HG03342 (cell line): ENCODE measurements at regions not wholly inside any gene's neighbourhood (a gene's known extent, or its start where the extent isn't known, plus 50 kb on each side); places are given as distances from the start of the nearest gene placed in this dataset.
"Not testable (repeated sequence)": the region's sequence is repeated elsewhere in the genome, so short reads cannot be mapped to it uniquely, and the experiment has no call there.

ENCODE experiments used
- ATAC-seq: cut with Tn5 transposase; IDR thresholded peaks from one replicate; pipeline ENCODE4 v1.9.1; 2021; ENCODE audit warnings: mild to moderate bottlenecking, moderate library complexity; ENCODE audit not compliant: unreplicated experiment

- no peak for ATAC-seq
Observed at GRCh38 chr20:48411919-48412522, 415.8 kb downstream of the PREX1 start.

GRCh38 chr20:48411245-48411644 is 416.6 kb downstream of the PREX1 start:
- no peak for ATAC-seq

GRCh38 chr20:48409055-48409615 is 418.7 kb downstream of the PREX1 start:
- no peak for ATAC-seq

- ATAC-seq = no peak
Observed at GRCh38 chr20:48407710-48408109, 420.1 kb downstream of the PREX1 start.

DNA sequence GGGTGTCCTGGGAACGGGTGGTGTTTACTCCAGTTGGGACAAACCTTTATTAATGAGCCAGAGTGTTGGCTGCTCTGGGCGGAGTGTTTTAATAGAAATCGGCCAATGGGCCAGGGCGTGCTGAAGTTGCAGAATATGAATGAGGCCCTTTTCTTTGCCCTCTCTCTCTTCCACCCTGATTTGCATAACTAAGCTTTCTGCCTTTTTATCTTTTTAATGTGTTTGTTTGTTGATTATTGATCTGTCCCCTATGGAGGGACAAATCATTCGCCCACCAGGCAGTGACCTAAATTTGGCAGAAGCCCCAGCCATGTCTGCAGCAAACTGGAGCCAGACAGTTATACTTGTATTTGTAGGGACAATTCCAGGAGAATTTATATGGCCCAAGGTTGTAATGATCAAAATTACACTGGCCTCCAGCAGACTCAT is 420.9 kb downstream of the PREX1 start:
- ATAC-seq = no peak

- ATAC-seq = no peak
Observed at GRCh38 chr20:48406498-48406897, 421.3 kb downstream of the PREX1 start.

GRCh38 chr20:48405909-48406308 is 421.9 kb downstream of the PREX1 start:
- ATAC-seq = no peak

GRCh38 chr20:48404598-48404997 is 423.2 kb downstream of the PREX1 start:
- ATAC-seq = no peak

- ATAC-seq = no peak
Observed at GRCh38 chr20:48403167-48403761, 424.5 kb downstream of the PREX1 start.

- no peak for ATAC-seq
Observed at GRCh38 chr20:48401359-48401758, 426.4 kb downstream of the PREX1 start.

DNA sequence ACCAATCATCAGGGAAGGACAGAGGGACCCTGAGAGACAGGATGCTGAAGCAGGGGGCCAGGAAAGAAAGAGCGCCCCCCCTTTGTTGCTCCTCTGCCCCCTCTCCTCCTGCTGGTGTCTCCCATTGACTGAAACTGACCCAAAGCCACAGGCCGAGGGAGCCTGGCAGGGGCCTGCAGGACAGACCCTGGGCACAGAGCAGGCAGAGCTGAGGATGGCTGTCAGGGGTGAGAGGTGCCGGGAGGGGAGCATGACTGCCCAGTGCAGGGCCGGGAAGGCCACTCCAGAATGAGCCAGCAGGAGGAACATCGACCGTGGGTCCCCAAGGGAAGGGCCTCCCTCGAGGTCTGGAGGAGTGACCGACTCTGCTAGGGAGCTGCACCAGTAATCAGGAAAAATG is 427.8 kb downstream of the PREX1 start:
- ATAC-seq = no peak

- ATAC-seq = no peak
Observed at GRCh38 chr20:48398506-48399449, 429.0 kb downstream of the PREX1 start.

DNA sequence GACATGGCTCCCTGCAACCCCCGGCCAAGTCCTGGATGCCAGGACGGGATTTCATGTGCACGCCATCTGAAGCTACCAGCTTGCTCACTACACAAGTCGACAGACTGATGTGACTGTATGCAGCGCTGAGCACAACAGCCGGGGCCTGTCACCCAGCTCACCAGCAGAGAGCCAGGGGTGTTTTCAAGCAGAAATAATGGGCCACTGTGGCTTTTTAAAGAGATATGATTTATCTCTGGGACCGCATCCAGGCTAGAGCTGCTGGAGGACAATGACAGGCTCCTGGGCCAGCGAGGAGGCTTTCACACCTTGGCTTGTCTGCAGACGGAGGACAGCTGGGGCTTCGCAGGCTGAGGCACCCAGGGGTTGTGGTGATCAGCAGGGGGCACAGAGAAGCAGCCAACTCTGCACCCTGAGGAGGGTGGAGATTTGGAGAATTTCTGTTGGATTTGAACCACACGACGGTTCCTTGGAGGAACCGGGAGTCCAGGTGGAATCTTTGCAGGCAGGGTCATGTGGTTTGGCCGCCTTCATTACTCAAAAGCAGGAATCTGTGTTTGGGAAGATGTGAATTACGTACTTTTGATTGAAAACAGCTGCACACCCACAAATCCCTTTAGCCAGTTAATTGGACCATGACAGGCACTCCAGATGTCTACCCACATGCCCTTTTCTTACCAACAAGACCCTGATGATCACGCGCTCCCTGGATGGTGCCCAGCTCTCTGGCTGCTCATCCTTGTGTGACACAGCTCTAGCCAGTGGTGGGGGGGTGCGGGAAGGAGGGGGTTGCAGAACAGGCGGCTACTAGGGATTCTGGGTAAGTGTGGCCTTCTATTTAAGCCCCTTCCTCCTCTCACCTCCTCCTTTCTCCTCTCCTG is 430.6 kb downstream of the PREX1 start:
- not testable (repeated sequence) for ATAC-seq

DNA sequence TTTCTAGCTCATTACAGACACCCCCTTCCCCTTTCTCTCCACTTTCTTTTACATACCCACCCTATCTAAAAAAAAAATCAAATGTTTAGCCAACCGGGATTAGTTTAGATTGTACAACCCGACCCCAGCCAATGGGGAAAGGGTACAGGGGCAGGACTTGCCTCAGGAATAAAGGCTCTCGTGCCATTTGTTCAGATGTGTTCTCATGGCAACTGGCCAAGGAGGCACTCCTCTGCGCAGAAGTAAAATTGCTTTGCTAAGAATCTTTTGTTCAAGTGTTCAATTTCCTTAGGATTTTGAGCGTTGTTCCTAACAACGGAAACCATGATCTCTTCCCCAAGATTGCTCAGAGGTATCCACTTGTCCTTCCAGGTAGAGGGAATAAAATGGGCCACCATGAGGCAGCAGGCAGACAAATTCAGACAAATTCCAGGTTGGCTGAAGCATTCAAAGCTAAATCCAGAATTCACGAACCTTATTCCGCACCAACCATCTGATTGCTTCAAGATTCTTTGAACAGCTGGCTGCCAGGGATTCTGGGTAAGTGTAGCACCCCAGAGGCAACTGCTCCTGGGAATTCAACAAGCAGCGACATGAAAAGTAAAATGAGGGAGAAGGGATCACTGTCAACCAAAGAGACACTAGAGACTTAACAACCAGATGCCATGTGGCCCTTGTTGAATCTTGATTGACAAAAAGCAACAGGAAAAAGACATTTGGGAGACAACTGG is 431.8 kb downstream of the PREX1 start:
- no peak for ATAC-seq

DNA sequence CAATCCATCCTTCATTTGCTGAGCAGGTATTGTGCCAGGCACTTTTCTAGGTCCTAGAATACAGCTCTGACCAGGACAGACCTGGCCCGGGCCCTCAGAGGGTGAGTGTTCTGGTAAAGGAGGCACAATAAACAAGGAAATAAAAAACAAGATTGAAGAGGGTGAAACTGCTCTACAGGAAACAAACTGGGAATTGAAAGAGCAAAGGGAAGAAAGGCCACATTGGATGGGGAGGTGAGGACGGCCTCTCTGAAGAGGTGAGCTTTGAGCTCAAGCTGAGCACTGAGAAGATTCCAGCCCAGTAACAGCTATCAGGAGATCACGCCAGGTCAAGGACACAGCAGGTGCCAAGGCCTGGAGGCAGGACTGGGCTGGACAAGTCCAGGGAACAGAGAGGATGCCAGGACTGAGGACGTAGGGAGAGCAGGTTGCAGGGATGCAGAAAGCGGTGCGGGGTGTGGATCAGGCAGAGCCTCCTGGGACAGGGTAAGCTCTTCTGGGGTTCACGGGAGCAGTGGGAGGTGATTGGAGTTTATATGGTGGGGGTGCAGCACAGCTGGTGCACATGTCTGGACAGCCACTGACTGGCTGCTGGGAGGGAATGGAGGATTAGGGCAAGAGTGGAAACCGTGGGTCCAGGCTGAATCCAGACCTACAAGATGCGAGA is 433.3 kb downstream of the PREX1 start:
- ATAC-seq = no peak

- ATAC-seq = no peak
Observed at GRCh38 chr20:48393737-48394314, 434.0 kb downstream of the PREX1 start.

- ATAC-seq = no peak
Observed at GRCh38 chr20:48393311-48393685, 434.5 kb downstream of the PREX1 start.

DNA sequence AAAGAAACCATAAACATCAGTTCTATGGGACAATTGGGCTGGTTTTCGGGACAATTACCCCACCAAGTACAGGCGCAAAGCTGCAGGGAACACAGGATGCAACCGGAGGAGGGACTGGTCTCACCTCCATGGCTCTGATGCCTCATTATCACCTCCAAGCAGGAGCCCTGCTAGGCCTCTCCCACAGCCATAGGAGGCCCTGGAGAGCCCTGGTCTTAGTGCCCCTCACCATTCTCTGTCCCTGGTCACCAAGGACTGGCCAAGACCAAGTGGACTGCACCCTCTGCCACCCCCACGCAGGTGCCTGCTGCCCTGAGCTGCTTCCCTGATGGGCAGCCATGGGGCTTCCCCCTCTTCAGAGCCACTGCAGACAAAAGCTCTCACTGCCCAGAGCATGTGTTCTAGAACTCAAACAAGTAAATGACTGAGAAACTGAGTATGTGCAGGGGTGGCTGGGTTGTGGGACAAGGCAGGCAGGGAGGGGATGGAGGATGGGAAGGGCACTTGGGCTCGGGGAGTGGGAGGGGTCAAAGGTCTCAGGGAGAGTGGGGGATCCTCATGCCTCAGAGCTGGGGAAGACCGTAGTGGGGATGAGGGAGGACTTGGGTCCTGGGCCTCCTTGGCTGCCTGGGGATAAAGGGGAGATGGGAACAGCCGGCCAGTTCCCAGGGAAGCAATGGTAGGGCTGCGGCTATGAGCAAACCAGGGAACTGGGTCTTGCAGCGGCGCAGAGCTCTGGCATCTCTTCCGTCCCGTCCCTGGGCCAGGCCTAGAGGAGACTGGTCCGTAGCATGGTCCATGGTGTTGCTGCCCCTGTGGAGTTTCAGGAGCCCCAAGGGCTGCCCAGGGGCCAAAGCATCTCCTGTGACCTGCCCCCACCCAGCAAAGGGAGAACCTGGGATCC is 435.1 kb downstream of the PREX1 start:
- ATAC-seq = no peak
